Left ventricle myocardium inferior (tissue), 1 donor: ENCODE measurements at regions not wholly inside any gene's neighbourhood (a gene's known extent, or its start where the extent isn't known, plus 50 kb on each side); places are given as distances from the start of the nearest gene placed in this dataset.

Source experiments
- DNase-seq: peaks from one replicate; pipeline ENCODE4 v3.0.0-alpha.2; 2020
- H3K27ac ChIP-seq: fragments of 200-600 bp; replicated peaks from 2 replicates; pipeline ENCODE4 v1.8.0; 2021
- H3K27me3 ChIP-seq: fragments of 200-600 bp; 2 replicates; pipeline ENCODE4 v1.8.0; 2021; ENCODE audit warnings: low read depth
- H3K36me3 ChIP-seq: fragments of 200-600 bp; 2 replicates; pipeline ENCODE4 v1.8.0; 2021
- H3K4me1 ChIP-seq: fragments of 200-600 bp; 2 replicates; pipeline ENCODE4 v1.8.0; 2021
- H3K4me3 ChIP-seq: fragments of 200-600 bp; 2 replicates; pipeline ENCODE4 v1.8.0; 2021; ENCODE audit warnings: mild to moderate bottlenecking, moderate library complexity
- H3K9me3 ChIP-seq: fragments of 200-600 bp; replicated peaks from 2 replicates; pipeline ENCODE4 v1.8.0; 2021
- CTCF ChIP-seq: fragments of 200-600 bp; IDR thresholded peaks from 2 replicates; pipeline ENCODE4 v1.8.0; 2021; ENCODE audit warnings: antibody characterized with exemption, mild to moderate bottlenecking, borderline replicate concordance
- intact Hi-C: fragments of 100-400 bp; cut with micrococcal nuclease; formaldehyde crosslinking; loops from one replicate; pipeline ENCODE4 v1.11.0; 2022
- donor health status: DM: no; HTN: yes; CAD: no; lungs with severe emphysema.

- intact Hi-C loops: no loop called here
- Histone ChIP-seq H3K4me1 (no peaks in the 10 kb centered on the region), H3K27me3 (no peaks in the 10 kb centered on the region), H3K4me3 (no peak overlapping the region), H3K27ac (no peak overlapping the region), H3K9me3 (no peaks in the 10 kb centered on the region), H3K36me3 (no peaks in the 10 kb centered on the region)
- no peak for DNase-seq
- no peak for TF ChIP-seq CTCF
These were observed 448.9 kb upstream of the PABPC4L start for GRCh38 chr4:134650461-134650860.

- Histone ChIP-seq H3K27ac (no peak overlapping the region), H3K9me3 (peaks cover 6% of the 10 kb centered on the region), H3K27me3 (no peaks in the 10 kb centered on the region), H3K36me3 (no peaks in the 10 kb centered on the region), H3K4me1 (no peaks in the 10 kb centered on the region), H3K4me3 (no peak overlapping the region)
- no peak for TF ChIP-seq CTCF
- intact Hi-C loops: no loop called here
- DNase-seq: no peak
These were observed 444.2 kb upstream of the PABPC4L start for GRCh38 chr4:134645778-134646177.

GRCh38 chr4:134636338-134637051, 434.9 kb upstream of the PABPC4L start:
- H3K36me3 ChIP-seq: no peaks in the 10 kb centered on the region
- TF ChIP-seq CTCF: no peak
- intact Hi-C loops: no loop called here
- H3K4me1 ChIP-seq: no peaks in the 10 kb centered on the region
- DNase-seq: no peak
- H3K27ac ChIP-seq: no peak overlapping the region
- no peaks in the 10 kb centered on the region for H3K27me3 ChIP-seq
- no peak overlapping the region for H3K4me3 ChIP-seq
- H3K9me3 ChIP-seq: no peaks in the 10 kb centered on the region

- Histone ChIP-seq H3K27ac (no peak overlapping the region), H3K9me3 (no peaks in the 10 kb centered on the region), H3K36me3 (no peaks in the 10 kb centered on the region), H3K27me3 (no peaks in the 10 kb centered on the region), H3K4me3 (no peak overlapping the region), H3K4me1 (no peaks in the 10 kb centered on the region)
- intact Hi-C loops: no loop called here
- no peak for DNase-seq
- no peak for TF ChIP-seq CTCF
These were observed 432.7 kb upstream of the PABPC4L start for GRCh38 chr4:134634301-134634700.

GRCh38 chr4:134632056-134632455, 430.5 kb upstream of the PABPC4L start:
- H3K36me3 ChIP-seq: no peaks in the 10 kb centered on the region
- DNase-seq: no peak
- no peaks in the 10 kb centered on the region for H3K4me1 ChIP-seq
- TF ChIP-seq CTCF: no peak
- intact Hi-C loops: no loop called here
- no peaks in the 10 kb centered on the region for H3K27me3 ChIP-seq
- H3K27ac ChIP-seq: no peak overlapping the region
- no peak overlapping the region for H3K4me3 ChIP-seq
- H3K9me3 ChIP-seq: no peaks in the 10 kb centered on the region
